Lung (tissue), 11 donors: ENCODE measurements at regions not wholly inside any gene's neighbourhood (a gene's known extent, or its start where the extent isn't known, plus 50 kb on each side); places are given as distances from the start of the nearest gene placed in this dataset.

Source experiments
- ATAC-seq: fragments of 200-7000 bp; cut with Tn5 transposase; one replicate; pipeline ENCODE4 v1.9.1; 2020; ENCODE audit warnings: moderate number of reproducible peaks; ENCODE audit not compliant: insufficient read depth, low FRiP score
- DNase-seq, 3 donors: peaks; one replicate each; pipeline ENCODE4 v3.0.0-alpha.2; 2013 to 2017
- H3K27ac ChIP-seq, 2 donors: one replicate each; pipeline ENCODE4 v1.5.1; 2013; ENCODE audit warnings: mild to moderate bottlenecking in 2 of 2, moderate library complexity in 2 of 2, control low read depth in 1 of 2, inconsistent platforms in 1 of 2, low read depth in 1 of 2, low read length in 1 of 2
- H3K27me3 ChIP-seq, 3 donors: one replicate each; pipeline ENCODE4 v1.5.1; 2013; ENCODE audit warnings: low read length in 2 of 3; ENCODE audit not compliant: control insufficient read depth in 3 of 3, insufficient read depth in 3 of 3
- H3K36me3 ChIP-seq, 4 donors: one replicate each; pipeline ENCODE4 v1.5.1; 2013; ENCODE audit warnings: low read length in 4 of 4, mild to moderate bottlenecking in 1 of 4, moderate library complexity in 1 of 4; ENCODE audit not compliant: control insufficient read depth in 4 of 4, insufficient read depth in 4 of 4
- H3K4me1 ChIP-seq, 5 donors: one replicate each; pipeline ENCODE4 v1.5.1; 2013; ENCODE audit warnings: low read length in 5 of 5, mild to moderate bottlenecking in 2 of 5, moderate library complexity in 1 of 5; ENCODE audit not compliant: control insufficient read depth in 5 of 5, insufficient read depth in 5 of 5
- H3K4me3 ChIP-seq: one replicate; pipeline ENCODE4 v1.5.1; 2013; ENCODE audit warnings: mild to moderate bottlenecking, control low read depth, moderate library complexity
- H3K9ac ChIP-seq, 2 donors: one replicate each; pipeline ENCODE4 v1.5.1; 2013; ENCODE audit warnings: low read length in 2 of 2, control low read depth in 1 of 2; ENCODE audit not compliant: insufficient read depth in 1 of 2
- H3K9me3 ChIP-seq, 4 donors: one replicate each; pipeline ENCODE4 v1.5.1; 2013; ENCODE audit warnings: low read length in 3 of 4, mild to moderate bottlenecking in 1 of 4, moderate library complexity in 1 of 4; ENCODE audit not compliant: control insufficient read depth in 4 of 4, insufficient read depth in 3 of 4
- CTCF ChIP-seq: IDR thresholded peaks from 2 replicates; pipeline ENCODE4 v1.5.1; 2012; ENCODE audit warnings: mild to moderate bottlenecking; ENCODE audit errors: control extremely low read depth, extremely low read depth
- WGBS, 2 donors: extraction: QIAGEN DNeasy Blood & Tissue Kit; methylation state at CpG; one replicate each; pipeline ENCODE4 v1.1.7; 2013; 5-methylcytosine and 5-hydroxymethylcytosine counted together
- donor health status: control.
- donor health status: control.
- donor health status: Bipolar disorder and iron deficiency.
- donor health status: healthy.
- donor health status: DM: yes; HTN: yes; CAD: no.

GRCh38 chr14:53696217-53696965 lies 260.2 kb downstream of the BMP4 start:
- ATAC-seq (peak; percentile 6), DNase-seq (no peak)
- 82 to 88% methylated on average over 3 of the region's 3 CpGs for WGBS, 2 donors
- Histone ChIP-seq H3K9ac (no peak overlapping the region), H3K36me3 (no peaks in the 10 kb centered on the region), H3K4me1 (no peaks in the 10 kb centered on the region), H3K4me3 (no peak overlapping the region), H3K9me3 (no peaks in the 10 kb centered on the region), H3K27me3 (no peaks in the 10 kb centered on the region), H3K27ac (no peak overlapping the region)
- no peak for TF ChIP-seq CTCF

GRCh38 chr14:53695692-53696214 lies 260.9 kb downstream of the BMP4 start:
- Histone ChIP-seq H3K4me3 (no peak overlapping the region), H3K36me3 (no peaks in the 10 kb centered on the region), H3K4me1 (no peaks in the 10 kb centered on the region), H3K9me3 (no peaks in the 10 kb centered on the region), H3K27ac (no peak overlapping the region), H3K9ac (no peak overlapping the region), H3K27me3 (no peaks in the 10 kb centered on the region)
- DNase-seq (no peak), ATAC-seq (no peak)
- WGBS, 2 donors = 96 to 99% methylated on average over 2 of the region's 2 CpGs
- no peak for TF ChIP-seq CTCF

GRCh38 chr14:53692885-53693284 lies 263.7 kb downstream of the BMP4 start:
- H3K27me3 ChIP-seq = no peaks in the 10 kb centered on the region
- H3K4me3 ChIP-seq = no peak overlapping the region
- no peaks in the 10 kb centered on the region for H3K36me3 ChIP-seq
- TF ChIP-seq CTCF = no peak
- WGBS, 2 donors = 71 to 78% methylated on average over 1 of the region's 1 CpG
- no peak for ATAC-seq
- no peak overlapping the region for H3K9ac ChIP-seq
- DNase-seq = no peak
- no peaks in the 10 kb centered on the region for H3K9me3 ChIP-seq
- no peak overlapping the region for H3K27ac ChIP-seq
- peaks cover 0 to 4% (median 0%) of the 10 kb centered on the region in 5 donors for H3K4me1 ChIP-seq

GRCh38 chr14:53692451-53692850 lies 264.2 kb downstream of the BMP4 start:
- H3K27me3 ChIP-seq = no peaks in the 10 kb centered on the region
- ATAC-seq = no peak
- WGBS, 2 donors = 95 to 96% methylated on average over 5 of the region's 5 CpGs

More at GRCh38 chr14:53692451-53692850, 264.2 kb downstream of the BMP4 start:
- no peak overlapping the region for H3K9ac ChIP-seq
- no peak for TF ChIP-seq CTCF
- H3K27ac ChIP-seq = no peak overlapping the region
- no peak overlapping the region for H3K4me3 ChIP-seq
- peaks cover 0 to 4% (median 0%) of the 10 kb centered on the region in 5 donors for H3K4me1 ChIP-seq
- no peak for DNase-seq
- H3K36me3 ChIP-seq = no peaks in the 10 kb centered on the region
- no peaks in the 10 kb centered on the region for H3K9me3 ChIP-seq
